HL-60 (cell line): ENCODE measurements at regions not wholly inside any gene's neighbourhood (a gene's known extent, or its start where the extent isn't known, plus 50 kb on each side); places are given as distances from the start of the nearest gene placed in this dataset.
"Not testable (repeated sequence)": the region's sequence is repeated elsewhere in the genome, so short reads cannot be mapped to it uniquely, and the experiment has no call there.

Source experiments
- DNase-seq, 2 experiments: peaks; one replicate each; pipeline ENCODE4 v3.0.0-alpha.2; 2010 to 2020; ENCODE audit warnings: low read depth in 1 of 2, low spot score in 1 of 2
- H3K27ac ChIP-seq: fragments of 250-450 bp; sonication (Bioruptor Pico); replicated peaks from 2 replicates; pipeline ENCODE4 v1.5.1; 2020; ENCODE audit warnings: mild to moderate bottlenecking, moderate library complexity
- H3K27me3 ChIP-seq: fragments of 250-450 bp; sonication (Bioruptor Pico); 2 replicates; pipeline ENCODE4 v1.5.1; 2021; ENCODE audit warnings: mild to moderate bottlenecking, moderate library complexity; ENCODE audit not compliant: insufficient read depth, poor library complexity, severe bottlenecking
- H3K4me3 ChIP-seq: replicated peaks from 2 replicates; pipeline ENCODE4 v1.5.1; 2011; ENCODE audit warnings: mild to moderate bottlenecking, control low read depth, low read length; ENCODE audit not compliant: insufficient read depth
- GABPA ChIP-seq: IDR thresholded peaks from 2 replicates; pipeline ENCODE4 v1.6.1; 2012; ENCODE audit warnings: low read depth
- POLR2AphosphoS5 ChIP-seq: IDR thresholded peaks from 2 replicates; pipeline ENCODE4 v1.6.1; 2012; ENCODE audit warnings: low read depth
- SPI1 ChIP-seq: IDR thresholded peaks from 2 replicates; pipeline ENCODE4 v1.6.1; 2012; ENCODE audit warnings: low read depth, mild to moderate bottlenecking, borderline replicate concordance
- TF ChIP-seq, protein P1 (sequence below): IDR thresholded peaks from one replicate; pipeline ENCODE4 v1.5.1; 2011; ENCODE audit warnings: low read length, control low read depth, inconsistent platforms; ENCODE audit not compliant: insufficient read depth
- TF ChIP-seq, protein P2 (sequence below): IDR thresholded peaks from 2 replicates; pipeline ENCODE4 v1.6.1; 2012; ENCODE audit warnings: low read depth; ENCODE audit not compliant: insufficient replicate concordance

DNA sequence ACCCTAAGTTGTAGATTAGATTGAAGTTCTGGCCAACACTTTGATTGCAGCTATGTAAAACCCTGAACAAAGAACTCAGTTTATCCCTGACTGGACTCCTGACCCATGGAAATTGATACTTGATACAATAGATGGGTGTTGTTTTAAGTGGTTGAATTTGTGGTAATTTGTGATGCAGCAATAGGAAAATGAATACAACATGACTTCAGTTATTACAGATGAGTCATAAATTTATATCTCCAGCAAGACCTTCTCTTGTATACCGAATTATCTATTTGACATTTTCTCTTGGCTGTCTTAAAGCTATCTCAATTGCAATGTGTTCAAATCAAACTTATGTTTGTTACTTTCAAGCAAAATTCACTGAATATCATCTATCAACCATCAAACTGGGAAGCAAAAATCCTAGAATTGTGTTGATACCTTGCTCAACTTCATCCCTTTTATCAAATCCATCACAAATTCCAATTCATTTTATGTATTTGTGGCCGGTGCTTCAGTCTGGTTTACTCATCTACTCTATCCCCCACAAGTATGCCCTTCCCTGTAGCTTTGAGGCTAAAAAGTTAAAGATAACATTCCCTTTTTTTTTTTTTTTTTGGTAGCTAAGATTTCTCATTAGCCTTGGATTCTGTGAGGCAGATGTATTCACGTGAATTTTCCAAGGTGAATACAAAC lies 129.4 kb upstream of the CENPW start:
- no peak overlapping the region for H3K27ac ChIP-seq
- no peak overlapping the region for H3K4me3 ChIP-seq
- TF ChIP-seq POLR2AphosphoS5 = no peak
- TF ChIP-seq, protein P1, sequence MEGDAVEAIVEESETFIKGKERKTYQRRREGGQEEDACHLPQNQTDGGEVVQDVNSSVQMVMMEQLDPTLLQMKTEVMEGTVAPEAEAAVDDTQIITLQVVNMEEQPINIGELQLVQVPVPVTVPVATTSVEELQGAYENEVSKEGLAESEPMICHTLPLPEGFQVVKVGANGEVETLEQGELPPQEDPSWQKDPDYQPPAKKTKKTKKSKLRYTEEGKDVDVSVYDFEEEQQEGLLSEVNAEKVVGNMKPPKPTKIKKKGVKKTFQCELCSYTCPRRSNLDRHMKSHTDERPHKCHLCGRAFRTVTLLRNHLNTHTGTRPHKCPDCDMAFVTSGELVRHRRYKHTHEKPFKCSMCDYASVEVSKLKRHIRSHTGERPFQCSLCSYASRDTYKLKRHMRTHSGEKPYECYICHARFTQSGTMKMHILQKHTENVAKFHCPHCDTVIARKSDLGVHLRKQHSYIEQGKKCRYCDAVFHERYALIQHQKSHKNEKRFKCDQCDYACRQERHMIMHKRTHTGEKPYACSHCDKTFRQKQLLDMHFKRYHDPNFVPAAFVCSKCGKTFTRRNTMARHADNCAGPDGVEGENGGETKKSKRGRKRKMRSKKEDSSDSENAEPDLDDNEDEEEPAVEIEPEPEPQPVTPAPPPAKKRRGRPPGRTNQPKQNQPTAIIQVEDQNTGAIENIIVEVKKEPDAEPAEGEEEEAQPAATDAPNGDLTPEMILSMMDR = no peak
- TF ChIP-seq GABPA = no peak
- TF ChIP-seq, protein P2, sequence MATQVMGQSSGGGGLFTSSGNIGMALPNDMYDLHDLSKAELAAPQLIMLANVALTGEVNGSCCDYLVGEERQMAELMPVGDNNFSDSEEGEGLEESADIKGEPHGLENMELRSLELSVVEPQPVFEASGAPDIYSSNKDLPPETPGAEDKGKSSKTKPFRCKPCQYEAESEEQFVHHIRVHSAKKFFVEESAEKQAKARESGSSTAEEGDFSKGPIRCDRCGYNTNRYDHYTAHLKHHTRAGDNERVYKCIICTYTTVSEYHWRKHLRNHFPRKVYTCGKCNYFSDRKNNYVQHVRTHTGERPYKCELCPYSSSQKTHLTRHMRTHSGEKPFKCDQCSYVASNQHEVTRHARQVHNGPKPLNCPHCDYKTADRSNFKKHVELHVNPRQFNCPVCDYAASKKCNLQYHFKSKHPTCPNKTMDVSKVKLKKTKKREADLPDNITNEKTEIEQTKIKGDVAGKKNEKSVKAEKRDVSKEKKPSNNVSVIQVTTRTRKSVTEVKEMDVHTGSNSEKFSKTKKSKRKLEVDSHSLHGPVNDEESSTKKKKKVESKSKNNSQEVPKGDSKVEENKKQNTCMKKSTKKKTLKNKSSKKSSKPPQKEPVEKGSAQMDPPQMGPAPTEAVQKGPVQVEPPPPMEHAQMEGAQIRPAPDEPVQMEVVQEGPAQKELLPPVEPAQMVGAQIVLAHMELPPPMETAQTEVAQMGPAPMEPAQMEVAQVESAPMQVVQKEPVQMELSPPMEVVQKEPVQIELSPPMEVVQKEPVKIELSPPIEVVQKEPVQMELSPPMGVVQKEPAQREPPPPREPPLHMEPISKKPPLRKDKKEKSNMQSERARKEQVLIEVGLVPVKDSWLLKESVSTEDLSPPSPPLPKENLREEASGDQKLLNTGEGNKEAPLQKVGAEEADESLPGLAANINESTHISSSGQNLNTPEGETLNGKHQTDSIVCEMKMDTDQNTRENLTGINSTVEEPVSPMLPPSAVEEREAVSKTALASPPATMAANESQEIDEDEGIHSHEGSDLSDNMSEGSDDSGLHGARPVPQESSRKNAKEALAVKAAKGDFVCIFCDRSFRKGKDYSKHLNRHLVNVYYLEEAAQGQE = no peak
- no peak for TF ChIP-seq SPI1
- no peaks in the 10 kb centered on the region for H3K27me3 ChIP-seq
- no peak for DNase-seq

DNA sequence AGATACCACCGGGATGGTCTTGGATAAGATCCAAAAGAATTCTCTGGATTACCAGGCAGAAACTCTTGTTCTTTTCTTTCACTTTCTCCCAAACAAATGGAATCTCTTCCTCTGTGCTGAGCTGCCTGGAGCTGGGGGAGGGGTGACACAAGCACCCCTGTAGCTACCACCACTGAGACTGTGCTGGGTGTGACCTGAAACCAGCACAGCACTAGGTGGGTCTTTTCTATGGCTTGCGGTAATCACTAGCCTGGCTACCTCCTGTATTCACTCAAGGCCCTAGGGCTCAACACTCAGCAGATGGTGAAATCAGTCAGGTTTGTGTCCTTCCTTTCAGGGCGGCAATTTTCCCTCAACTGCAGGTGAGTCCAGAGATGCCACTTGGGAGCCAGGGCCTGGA lies 122.4 kb upstream of the CENPW start:
- TF ChIP-seq SPI1 (no peak), POLR2AphosphoS5 (no peak)
- no peak for DNase-seq
- Histone ChIP-seq H3K27ac (no peak overlapping the region), H3K4me3 (no peak overlapping the region), H3K27me3 (no peaks in the 10 kb centered on the region)

DNA sequence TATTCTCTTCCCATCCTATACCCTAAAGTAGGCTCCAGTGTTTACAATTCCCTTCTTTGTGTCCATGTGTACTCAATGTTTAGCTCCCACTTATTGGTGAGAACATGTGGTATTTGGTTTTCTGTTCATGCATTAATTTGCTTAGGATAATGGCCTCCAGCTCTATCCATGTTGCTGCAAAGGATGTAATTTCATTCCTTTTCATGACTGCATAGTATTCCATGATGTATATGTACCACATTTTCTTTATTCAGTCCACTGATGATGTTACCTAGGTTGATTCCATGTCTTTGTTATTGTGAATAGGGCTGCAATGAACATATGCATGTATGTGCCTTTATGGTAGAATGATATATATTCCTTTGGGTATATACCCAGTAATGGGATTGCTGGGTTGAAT lies 119.0 kb upstream of the CENPW start:
- H3K4me3 ChIP-seq, DNase-seq, H3K27me3 ChIP-seq, H3K27ac ChIP-seq: not testable (repeated sequence)

DNA sequence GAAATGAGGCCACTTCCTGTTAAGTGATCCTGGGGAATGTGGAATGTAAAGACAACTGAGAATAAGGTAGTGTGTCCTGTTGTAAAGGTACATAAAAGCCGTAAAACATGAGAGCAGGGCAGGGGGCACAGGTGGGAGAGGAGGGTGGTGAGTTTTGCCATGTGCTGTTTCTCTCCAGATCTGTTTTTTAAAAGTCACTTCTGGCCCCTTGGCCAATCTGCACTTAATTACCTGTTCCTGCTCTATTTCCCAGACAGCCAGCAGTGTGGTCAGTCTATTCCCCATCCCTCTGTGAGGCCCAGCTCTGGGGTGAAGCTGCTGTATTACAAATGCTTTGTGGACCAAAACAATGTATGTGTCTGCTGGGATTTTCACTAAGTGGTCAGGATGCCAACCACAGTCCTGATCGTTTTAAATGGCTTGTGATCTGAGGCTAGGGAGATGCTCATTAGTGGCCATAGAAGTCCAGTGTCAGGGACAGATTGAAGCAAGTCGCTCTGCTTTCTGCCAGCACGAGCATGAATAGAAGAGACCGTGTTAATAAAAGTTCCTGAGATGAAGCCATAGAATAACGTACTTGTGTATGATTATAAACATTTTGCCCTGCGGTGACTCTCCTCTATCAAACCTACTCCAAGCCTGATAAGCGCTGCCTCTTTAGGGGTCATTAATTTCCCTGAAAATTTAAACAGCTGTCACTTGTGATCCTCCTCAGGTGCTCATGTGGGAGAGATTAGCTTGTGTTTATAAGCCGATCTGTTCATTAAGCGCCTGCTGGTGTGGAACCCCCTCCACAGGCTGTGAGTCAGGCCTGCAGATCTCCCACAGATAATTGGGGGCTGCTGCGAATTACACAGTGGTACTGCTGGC lies 111.8 kb upstream of the CENPW start:
- no peak for DNase-seq
- Histone ChIP-seq H3K4me3 (no peak overlapping the region), H3K27me3 (no peaks in the 10 kb centered on the region), H3K27ac (no peak overlapping the region)
- TF ChIP-seq GABPA = no peak
- TF ChIP-seq POLR2AphosphoS5 = no peak
- no peak for TF ChIP-seq SPI1
- TF ChIP-seq, protein P2 = no peak
- TF ChIP-seq, protein P1 = no peak
